Fibroblast of lung (primary cell): ENCODE measurements at regions not wholly inside any gene's neighbourhood (a gene's known extent, or its start where the extent isn't known, plus 50 kb on each side); places are given as distances from the start of the nearest gene placed in this dataset.

ENCODE experiments used
- CTCF ChIP-seq, 2 donors: IDR thresholded peaks in 1 of 2; conservative IDR thresholded peaks in 1 of 2; 1 replicate in 1 of 2; 2 replicates in 1 of 2; pipeline ENCODE4 v1.5.1; 2011 to 2012; ENCODE audit warnings: low read length in 2 of 2, control low read depth in 1 of 2, inconsistent platforms in 1 of 2, low read depth in 1 of 2, mild to moderate bottlenecking in 1 of 2
- EZH2 ChIP-seq: IDR thresholded peaks from 2 replicates; pipeline ENCODE4 v1.5.1; 2012; ENCODE audit warnings: low read length, control low read depth, mild to moderate bottlenecking; ENCODE audit errors: missing control alignments

GRCh38 chr6:71197780-71198179 lies 90.8 kb upstream of the OGFRL1 start:
- no peak for TF ChIP-seq CTCF (conservative IDR thresholded peaks at IDR 0.05 in 1 of 2, IDR thresholded peaks at IDR 0.05 in 1 of 2; ENCODE audit: low read depth in 1 of 2, low read length in 2 of 2)
- TF ChIP-seq EZH2, result no peak
